Muscle of back (tissue), 3 donors: ENCODE measurements at regions not wholly inside any gene's neighbourhood (a gene's known extent, or its start where the extent isn't known, plus 50 kb on each side); places are given as distances from the start of the nearest gene placed in this dataset.
"Not testable (repeated sequence)": the region's sequence is repeated elsewhere in the genome, so short reads cannot be mapped to it uniquely, and the experiment has no call there.

Experiments used
- DNase-seq, 3 donors: peaks; one replicate each; pipeline versions ENCODE4 v3.0.0 to v3.0.0-alpha.2; 2013

GRCh38 chr13:65500481-65500880 is 1729.7 kb downstream of the PCDH9 start:
- DNase-seq, result peak in 1 of 3 donors; percentile 21

GRCh38 chr13:65499256-65499655 is 1730.9 kb downstream of the PCDH9 start:
- peak; percentile 43 to 79 (median 52) for DNase-seq

- peak in 1 of 3 donors; percentile 12 for DNase-seq
Measured at GRCh38 chr13:65497265-65497664, 1732.9 kb downstream of the PCDH9 start.

- DNase-seq, result not testable (repeated sequence)
Measured at GRCh38 chr13:65490725-65491124, 1739.4 kb downstream of the PCDH9 start.

GRCh38 chr13:65488606-65489005 is 1741.5 kb downstream of the PCDH9 start:
- DNase-seq, result no peak

GRCh38 chr13:65479692-65480091 is 1750.4 kb downstream of the PCDH9 start:
- DNase-seq, result no peak

- no peak for DNase-seq
Measured at GRCh38 chr13:65473196-65473595, 1756.9 kb downstream of the PCDH9 start.

GRCh38 chr13:65472336-65472735 is 1757.8 kb downstream of the PCDH9 start:
- no peak for DNase-seq

- peak in 1 of 3 donors; percentile 12 for DNase-seq
Measured at GRCh38 chr13:65470781-65471180, 1759.4 kb downstream of the PCDH9 start.

- no peak for DNase-seq
Measured at GRCh38 chr13:65468628-65469027, 1761.5 kb downstream of the PCDH9 start.

GRCh38 chr13:65461590-65461989 is 1768.5 kb downstream of the PCDH9 start:
- DNase-seq, result peak in 1 of 3 donors; percentile 7

- DNase-seq, result no peak
Measured at GRCh38 chr13:65460136-65460535, 1770.0 kb downstream of the PCDH9 start.

GRCh38 chr13:65456150-65456912 is 1773.8 kb downstream of the PCDH9 start:
- DNase-seq, result no peak

GRCh38 chr13:65454403-65454802 is 1775.7 kb downstream of the PCDH9 start:
- no peak for DNase-seq

GRCh38 chr13:65453982-65454381 is 1776.2 kb downstream of the PCDH9 start:
- no peak for DNase-seq

- no peak for DNase-seq
Measured at GRCh38 chr13:65445340-65445739, 1784.8 kb downstream of the PCDH9 start.

GRCh38 chr13:65435590-65435989 is 1794.5 kb downstream of the PCDH9 start:
- DNase-seq, result no peak

- peak in 1 of 3 donors; percentile 1 for DNase-seq
Measured at GRCh38 chr13:65417953-65418352, 1812.2 kb downstream of the PCDH9 start.

- DNase-seq, result no peak
Measured at GRCh38 chr13:65416784-65417183, 1813.4 kb downstream of the PCDH9 start.

GRCh38 chr13:65414187-65414586 is 1815.9 kb downstream of the PCDH9 start:
- peak in 1 of 3 donors; percentile 1 for DNase-seq

- no peak for DNase-seq
Measured at GRCh38 chr13:65411521-65411920, 1818.6 kb downstream of the PCDH9 start.

- no peak for DNase-seq
Measured at GRCh38 chr13:65410791-65411190, 1819.3 kb downstream of the PCDH9 start.

GRCh38 chr13:65401315-65401714 is 1828.8 kb downstream of the PCDH9 start:
- no peak for DNase-seq

- DNase-seq, result no peak
Measured at GRCh38 chr13:65400702-65401101, 1829.4 kb downstream of the PCDH9 start.
